ENCODE measurements at regions not wholly inside any gene's neighbourhood (a gene's known extent, or its start where the extent isn't known, plus 50 kb on each side); places are given as distances from the start of the nearest gene placed in this dataset.

GRCh38 chr18:43797347-43797746 lies 520.1 kb upstream of the SYT4 start:
- TF ChIP-seq POLR2A (IDR thresholded peaks at IDR 0.05) (no peak), CTCF (IDR thresholded peaks at IDR 0.05) (no peak)
